Gastroesophageal sphincter (tissue), 4 donors: ENCODE measurements at regions not wholly inside any gene's neighbourhood (a gene's known extent, or its start where the extent isn't known, plus 50 kb on each side); places are given as distances from the start of the nearest gene placed in this dataset.

Experiments used
- ATAC-seq: fragments of 150-250 bp; one replicate; pipeline ENCODE4 v1.9.1; 2016; ENCODE audit warnings: mild to moderate bottlenecking, moderate library complexity
- H3K27ac ChIP-seq, 4 donors: fragments of 200-600 bp; sonication (generic) in 3 of 4; 1 replicate in 3 of 4; 2 replicates in 1 of 4; pipeline ENCODE4 v1.5.1; 2016 to 2019
- H3K27me3 ChIP-seq: fragments of 200-600 bp; sonication (generic); one replicate; pipeline ENCODE4 v1.5.1; 2019
- H3K36me3 ChIP-seq, 2 donors: fragments of 200-600 bp; sonication (generic); one replicate each; pipeline ENCODE4 v1.5.1; 2019; ENCODE audit warnings: control low read depth in 1 of 2
- H3K4me1 ChIP-seq, 3 donors: fragments of 200-600 bp; sonication (generic); 1 replicate in 2 of 3; 2 replicates in 1 of 3; pipeline ENCODE4 v1.5.1; 2016 to 2019; ENCODE audit warnings: control low read depth in 2 of 3
- H3K4me3 ChIP-seq, 2 donors: fragments of 200-600 bp; sonication (generic); one replicate each; pipeline ENCODE4 v1.5.1; 2019; ENCODE audit warnings: mild to moderate bottlenecking in 1 of 2, moderate library complexity in 1 of 2
- H3K9me3 ChIP-seq, 3 donors: fragments of 200-600 bp; sonication (generic); one replicate each; pipeline ENCODE4 v1.5.1; 2017 to 2019; ENCODE audit warnings: control low read depth in 2 of 3
- CTCF ChIP-seq, 4 experiments: fragments of 200-600 bp in 2 of 4; fragments of 450-650 bp in 2 of 4; sonication (generic) in 1 of 4; IDR thresholded peaks; one replicate each; pipeline ENCODE4 v1.5.1; 2017 to 2019; ENCODE audit warnings: antibody characterized with exemption in 4 of 4, mild to moderate bottlenecking in 2 of 4, moderate library complexity in 2 of 4
- EP300 ChIP-seq: sonication (generic); formaldehyde crosslinking; IDR thresholded peaks from one replicate; pipeline ENCODE4 v1.6.1; 2017; ENCODE audit warnings: antibody characterized with exemption, mild to moderate bottlenecking
- POLR2A ChIP-seq, 2 donors: fragments of 450-650 bp; IDR thresholded peaks; one replicate each; pipeline ENCODE4 v1.6.1; 2017; ENCODE audit warnings: antibody characterized with exemption in 2 of 2, mild to moderate bottlenecking in 2 of 2, moderate library complexity in 1 of 2
- POLR2AphosphoS5 ChIP-seq: sonication (generic); formaldehyde crosslinking; IDR thresholded peaks from one replicate; pipeline ENCODE4 v1.6.1; 2017; ENCODE audit warnings: antibody characterized with exemption
- WGBS, 2 donors: methylation state at CpG; one replicate each; pipeline ENCODE4 v1.1.5; 2018; ENCODE audit warnings: low coverage in 1 of 2; 5-methylcytosine and 5-hydroxymethylcytosine counted together

DNA sequence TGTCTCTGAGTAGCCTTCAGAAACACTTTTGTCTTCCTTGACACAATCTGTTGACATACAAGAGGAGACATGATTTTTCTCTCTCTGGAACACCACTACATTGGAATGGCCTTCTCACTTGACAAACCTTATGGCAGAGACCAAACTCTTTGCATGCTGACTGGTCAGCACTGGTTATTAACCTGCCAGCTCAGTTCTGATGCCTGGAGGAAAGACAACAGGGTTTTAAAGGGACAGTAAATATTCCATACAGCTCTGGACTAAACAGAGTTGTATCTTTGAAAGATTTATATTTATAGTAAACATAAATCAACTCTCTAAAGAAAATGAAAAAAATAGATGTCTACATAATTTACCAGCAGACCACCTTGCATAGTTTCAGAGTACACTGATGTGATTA is 1139.1 kb upstream of the CDH8 start:
- no peak overlapping the region for H3K27ac ChIP-seq
- no peak for TF ChIP-seq POLR2A (IDR thresholded peaks at IDR 0.05)
- no peak for TF ChIP-seq POLR2AphosphoS5
- no peak for TF ChIP-seq EP300
- TF ChIP-seq CTCF (IDR thresholded peaks at IDR 0.05) = no peak

GRCh38 chr16:63174801-63175200 is 1138.6 kb upstream of the CDH8 start:
- H3K36me3 ChIP-seq = no peaks in the 10 kb centered on the region
- ATAC-seq = no peak
- TF ChIP-seq EP300 (no peak), POLR2A (IDR thresholded peaks at IDR 0.05) (no peak), CTCF (IDR thresholded peaks at IDR 0.05) (no peak), POLR2AphosphoS5 (no peak)
- no peaks in the 10 kb centered on the region for H3K9me3 ChIP-seq
- H3K27ac ChIP-seq = no peak overlapping the region
- H3K4me3 ChIP-seq = no peak overlapping the region
- H3K27me3 ChIP-seq = no peaks in the 10 kb centered on the region
- H3K4me1 ChIP-seq = no peaks in the 10 kb centered on the region

More for the DNA sequence above, 1139.1 kb upstream of the CDH8 start:
- no peaks in the 10 kb centered on the region for H3K27me3 ChIP-seq
- H3K4me3 ChIP-seq = no peak overlapping the region
- H3K9me3 ChIP-seq = no peaks in the 10 kb centered on the region
- no peak for ATAC-seq
- H3K4me1 ChIP-seq = no peaks in the 10 kb centered on the region
- H3K36me3 ChIP-seq = no peaks in the 10 kb centered on the region

DNA sequence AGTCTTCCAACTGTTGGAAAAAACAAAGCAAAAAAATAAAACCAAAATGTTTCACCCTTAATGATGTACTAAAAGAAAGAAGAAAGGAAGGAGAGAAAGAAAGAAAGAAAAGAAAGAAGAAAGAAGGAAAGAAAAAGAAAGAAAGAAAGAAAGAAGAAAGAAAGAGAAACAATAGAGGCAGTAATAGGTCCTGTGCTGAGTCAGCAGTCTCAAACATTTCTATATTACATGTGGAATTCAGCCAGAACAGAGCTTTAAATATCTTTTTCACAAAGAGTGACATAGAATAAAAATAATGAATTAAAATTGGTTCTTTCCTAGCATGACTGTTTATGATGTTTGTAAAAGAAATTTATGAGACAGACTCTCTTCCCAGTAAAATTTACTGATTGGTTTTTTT is 1135.3 kb upstream of the CDH8 start:
- Histone ChIP-seq H3K9me3 (no peaks in the 10 kb centered on the region), H3K36me3 (no peaks in the 10 kb centered on the region), H3K4me3 (no peak overlapping the region), H3K27ac (no peak overlapping the region), H3K27me3 (no peaks in the 10 kb centered on the region), H3K4me1 (no peaks in the 10 kb centered on the region)
- ATAC-seq = no peak
- TF ChIP-seq POLR2AphosphoS5 = no peak
- no peak for TF ChIP-seq CTCF (IDR thresholded peaks at IDR 0.05)
- TF ChIP-seq POLR2A (IDR thresholded peaks at IDR 0.05) = no peak
- no peak for TF ChIP-seq EP300

- no peak overlapping the region for H3K27ac ChIP-seq
- TF ChIP-seq POLR2AphosphoS5 = no peak
- no peak for TF ChIP-seq CTCF (IDR thresholded peaks at IDR 0.05)
- no peak for TF ChIP-seq EP300
- no peak for TF ChIP-seq POLR2A (IDR thresholded peaks at IDR 0.05)
- no peaks in the 10 kb centered on the region for H3K4me1 ChIP-seq
- no peak overlapping the region for H3K4me3 ChIP-seq
- no peaks in the 10 kb centered on the region for H3K9me3 ChIP-seq
- no peak for ATAC-seq
- no peaks in the 10 kb centered on the region for H3K36me3 ChIP-seq
- WGBS, 2 donors = 69 to 83% methylated on average over 2 of the region's 2 CpGs
- no peaks in the 10 kb centered on the region for H3K27me3 ChIP-seq
Measured at GRCh38 chr16:63169100-63169499, 1132.9 kb upstream of the CDH8 start.

- Histone ChIP-seq H3K4me3 (no peak overlapping the region), H3K4me1 (no peaks in the 10 kb centered on the region), H3K27me3 (no peaks in the 10 kb centered on the region), H3K36me3 (no peaks in the 10 kb centered on the region), H3K27ac (no peak overlapping the region), H3K9me3 (no peaks in the 10 kb centered on the region)
- TF ChIP-seq EP300 (no peak), POLR2A (IDR thresholded peaks at IDR 0.05) (no peak), CTCF (IDR thresholded peaks at IDR 0.05) (no peak), POLR2AphosphoS5 (no peak)
- 88% methylated on average over 1 to 5 of the region's 5 CpGs for WGBS, 2 donors
- no peak for ATAC-seq
Measured at GRCh38 chr16:63157818-63158217, 1121.6 kb upstream of the CDH8 start.
